MCF 10A (cell line): ENCODE measurements at regions not wholly inside any gene's neighbourhood (a gene's known extent, or its start where the extent isn't known, plus 50 kb on each side); places are given as distances from the start of the nearest gene placed in this dataset.

Source experiments
- BruUV-seq: library from RNA; stranded (reverse); fragments of 400-500 nt; replicated peaks from 2 replicates; lab custom pipeline; 2021; lab: Mats Ljungman, UMichigan
- CTCF ChIA-PET: fragments of 300-600 bp; sonication (Branson Sonifier 250); formaldehyde crosslinking; extraction: SDS; loops from one replicate; lab custom pipeline; 2021; ENCODE audit warnings: antibody characterized with exemption, inconsistent platforms; lab: Yijun Ruan, JAX
- POLR2A ChIA-PET: fragments of 300-600, 350-650 bp; sonication (Branson Sonifier 250); formaldehyde crosslinking; extraction: SDS; loops from one replicate; lab custom pipeline; 2020; ENCODE audit warnings: antibody characterized with exemption, inconsistent platforms; lab: Yijun Ruan, JAX
- DNase-seq: peaks from one replicate; pipeline ENCODE4 v3.0.0-alpha.2; 2018; ENCODE audit not compliant: unreplicated experiment
- H3K27ac Mint-ChIP-seq: one replicate; pipeline ENCODE4 v1.8.0; 2022; ENCODE audit warnings: mild to moderate bottlenecking, low read depth, mixed read lengths; ENCODE audit not compliant: unreplicated experiment
- H3K27me3 Mint-ChIP-seq: one replicate; pipeline ENCODE4 v1.8.0; 2022; ENCODE audit warnings: mixed read lengths; ENCODE audit not compliant: insufficient read depth, unreplicated experiment
- H3K36me3 Mint-ChIP-seq: one replicate; pipeline ENCODE4 v1.8.0; 2022; ENCODE audit warnings: mild to moderate bottlenecking, moderate library complexity, mixed read lengths; ENCODE audit not compliant: insufficient read depth, unreplicated experiment
- H3K4me1 Mint-ChIP-seq: one replicate; pipeline ENCODE4 v1.8.0; 2022; ENCODE audit warnings: mixed read lengths; ENCODE audit not compliant: insufficient read depth, unreplicated experiment
- H3K4me3 Mint-ChIP-seq: one replicate; pipeline ENCODE4 v1.8.0; 2022; ENCODE audit warnings: mild to moderate bottlenecking, moderate library complexity, mixed read lengths; ENCODE audit not compliant: unreplicated experiment
- H3K9me3 Mint-ChIP-seq: one replicate; pipeline ENCODE4 v1.8.0; 2022; ENCODE audit warnings: mixed read lengths; ENCODE audit not compliant: unreplicated experiment
- intact Hi-C: fragments of 100-400 bp; cut with micrococcal nuclease; formaldehyde crosslinking; loops from 2 replicates; pipeline ENCODE4 v1.14.1; 2022
- TF ChIP-seq, protein P1 (sequence below): fragments of 200-600 bp; IDR thresholded peaks from one replicate; pipeline ENCODE4 v1.8.0; 2022; ENCODE audit warnings: antibody characterized with exemption, mild to moderate bottlenecking; ENCODE audit not compliant: unreplicated experiment

DNA sequence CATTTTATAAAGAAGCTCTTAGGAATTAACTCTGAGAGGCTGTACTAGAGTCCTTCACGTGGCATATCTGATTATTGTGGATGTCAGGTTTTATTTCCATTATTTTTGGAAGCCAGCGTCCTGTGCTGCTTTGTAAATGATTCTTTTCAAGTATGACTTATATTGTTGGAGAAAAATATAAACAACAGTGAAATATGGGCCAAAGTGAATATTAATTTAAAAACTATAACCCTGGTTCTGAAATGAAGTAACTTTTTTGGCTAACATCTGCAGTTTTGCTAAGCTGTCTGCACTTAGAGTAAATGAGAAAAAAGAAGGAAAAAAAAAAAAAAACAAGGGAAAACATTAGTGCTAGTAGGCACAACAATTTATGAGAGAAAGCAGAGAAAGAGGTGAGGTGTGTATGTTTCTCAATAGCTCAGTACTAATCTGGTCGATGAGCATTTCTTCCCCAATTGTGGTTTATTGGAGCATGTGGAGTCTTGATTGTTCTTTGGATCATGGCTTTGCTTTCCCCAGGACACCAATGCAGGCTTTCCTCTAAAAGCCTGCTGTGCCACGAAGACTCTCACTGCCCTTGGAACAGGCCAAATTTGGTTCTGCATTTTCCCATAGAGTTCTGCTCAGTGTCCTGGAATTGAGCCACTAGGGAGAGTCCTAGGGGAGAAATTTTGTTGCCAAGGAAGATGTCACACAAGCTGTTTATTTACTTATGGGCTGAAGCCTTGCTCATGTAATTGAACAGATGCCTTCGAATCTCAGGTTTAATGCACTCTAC lies 273.3 kb downstream of the DKK2 start:
- TF ChIP-seq, protein P1, sequence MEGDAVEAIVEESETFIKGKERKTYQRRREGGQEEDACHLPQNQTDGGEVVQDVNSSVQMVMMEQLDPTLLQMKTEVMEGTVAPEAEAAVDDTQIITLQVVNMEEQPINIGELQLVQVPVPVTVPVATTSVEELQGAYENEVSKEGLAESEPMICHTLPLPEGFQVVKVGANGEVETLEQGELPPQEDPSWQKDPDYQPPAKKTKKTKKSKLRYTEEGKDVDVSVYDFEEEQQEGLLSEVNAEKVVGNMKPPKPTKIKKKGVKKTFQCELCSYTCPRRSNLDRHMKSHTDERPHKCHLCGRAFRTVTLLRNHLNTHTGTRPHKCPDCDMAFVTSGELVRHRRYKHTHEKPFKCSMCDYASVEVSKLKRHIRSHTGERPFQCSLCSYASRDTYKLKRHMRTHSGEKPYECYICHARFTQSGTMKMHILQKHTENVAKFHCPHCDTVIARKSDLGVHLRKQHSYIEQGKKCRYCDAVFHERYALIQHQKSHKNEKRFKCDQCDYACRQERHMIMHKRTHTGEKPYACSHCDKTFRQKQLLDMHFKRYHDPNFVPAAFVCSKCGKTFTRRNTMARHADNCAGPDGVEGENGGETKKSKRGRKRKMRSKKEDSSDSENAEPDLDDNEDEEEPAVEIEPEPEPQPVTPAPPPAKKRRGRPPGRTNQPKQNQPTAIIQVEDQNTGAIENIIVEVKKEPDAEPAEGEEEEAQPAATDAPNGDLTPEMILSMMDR = no peak
- ChIA-PET POLR2A (interaction anchor here (0.6 kb wide), 1 partner anchor 72 kb away, joined by 3 read pairs; no protein-coding TSS in a partner anchor), CTCF (interaction anchor here (0.6 kb wide), 1 partner anchor 270 kb away, joined by 3 read pairs; no protein-coding TSS in a partner anchor)
- DNase-seq = peak; percentile 27
- no TSS peak for BruUV-seq
- no peaks in the 10 kb centered on the region for H3K27me3 Mint-ChIP-seq
- H3K4me1 Mint-ChIP-seq = no peaks in the 10 kb centered on the region
- H3K27ac Mint-ChIP-seq = peak overlapping the region; percentile 33
- intact Hi-C loops = no loop called here
- H3K36me3 Mint-ChIP-seq = no peaks in the 10 kb centered on the region
- no peak overlapping the region for H3K4me3 Mint-ChIP-seq
- no peaks in the 10 kb centered on the region for H3K9me3 Mint-ChIP-seq

DNA sequence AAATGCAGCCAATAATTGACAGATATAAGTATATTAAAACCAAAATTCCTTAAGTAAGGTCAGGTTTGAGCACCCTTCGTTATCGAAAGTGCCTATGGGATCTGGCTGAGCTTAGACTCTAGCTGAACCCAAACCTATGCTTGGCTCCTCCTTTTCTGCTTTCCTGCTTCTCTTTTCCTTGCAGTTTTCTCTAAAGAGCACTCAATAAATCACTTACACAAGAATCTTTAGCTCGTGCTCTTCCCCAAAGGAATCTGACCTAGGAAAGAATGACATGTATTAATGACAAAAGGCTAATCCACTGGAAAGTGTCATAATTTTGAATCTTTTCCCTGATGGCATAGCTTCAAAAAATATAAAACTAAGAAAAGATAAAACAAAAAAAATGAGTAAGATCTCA lies 282.7 kb downstream of the DKK2 start:
- no peak for DNase-seq
- no peak overlapping the region for H3K27ac Mint-ChIP-seq
- ChIA-PET CTCF (interaction anchor here (0.7 kb wide), 1 partner anchor 213 kb away, joined by 3 read pairs; no protein-coding TSS in a partner anchor), POLR2A (interaction anchor here (0.6 kb wide), 2 partner anchors 13 to 420 kb away, joined by 3 to 4 read pairs; no protein-coding TSS in a partner anchor)
- H3K4me1 Mint-ChIP-seq = peaks cover 2% of the 10 kb centered on the region
- H3K36me3 Mint-ChIP-seq = no peaks in the 10 kb centered on the region
- TF ChIP-seq, protein P1 = no peak
- intact Hi-C loops = no loop called here
- no peaks in the 10 kb centered on the region for H3K9me3 Mint-ChIP-seq
- no peak overlapping the region for H3K4me3 Mint-ChIP-seq
- no peaks in the 10 kb centered on the region for H3K27me3 Mint-ChIP-seq
- no TSS peak for BruUV-seq

GRCh38 chr4:106746451-106746850 lies 289.7 kb downstream of the DKK2 start:
- Mint-ChIP-seq H3K27ac (no peak overlapping the region), H3K36me3 (no peaks in the 10 kb centered on the region), H3K27me3 (no peaks in the 10 kb centered on the region), H3K4me1 (peaks cover 7% of the 10 kb centered on the region), H3K9me3 (no peaks in the 10 kb centered on the region), H3K4me3 (no peak overlapping the region)
- intact Hi-C loops = no loop called here
- BruUV-seq = no TSS peak
- ChIA-PET CTCF (interaction anchor here (0.7 kb wide), 1 partner anchor 10 kb away, joined by 3 read pairs; no protein-coding TSS in a partner anchor), POLR2A (no interaction called here)
- TF ChIP-seq, protein P1 = no peak
- DNase-seq = peak; percentile 29

DNA sequence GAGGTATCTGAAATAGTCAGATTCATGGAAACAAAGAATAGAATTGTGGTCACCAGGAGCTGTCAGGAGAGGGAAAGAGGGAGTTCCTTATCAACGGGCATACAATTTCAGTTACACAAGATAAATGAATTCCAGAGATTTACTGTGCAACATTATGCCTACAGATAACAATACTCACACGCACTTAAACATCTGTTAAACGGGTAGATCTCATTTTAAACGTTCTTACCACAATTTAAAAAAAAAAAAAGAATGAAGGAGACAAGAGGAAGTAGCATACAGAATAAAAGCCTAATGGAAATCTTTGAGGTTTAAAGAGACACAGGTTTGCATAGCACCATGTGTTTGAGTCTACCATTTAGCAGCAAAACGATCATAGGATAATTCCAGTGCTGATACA lies 298.0 kb downstream of the DKK2 start:
- TF ChIP-seq, protein P1 = no peak
- ChIA-PET CTCF (no interaction called here), POLR2A (no interaction called here)
- no peaks in the 10 kb centered on the region for H3K36me3 Mint-ChIP-seq
- no peaks in the 10 kb centered on the region for H3K9me3 Mint-ChIP-seq
- H3K27ac Mint-ChIP-seq = no peak overlapping the region
- no TSS peak for BruUV-seq
- no peak for DNase-seq
- no peaks in the 10 kb centered on the region for H3K4me1 Mint-ChIP-seq
- no peaks in the 10 kb centered on the region for H3K27me3 Mint-ChIP-seq
- no peak overlapping the region for H3K4me3 Mint-ChIP-seq
- intact Hi-C loops = no loop called here
